SK-N-MC (cell line): ENCODE measurements at regions not wholly inside any gene's neighbourhood (a gene's known extent, or its start where the extent isn't known, plus 50 kb on each side); places are given as distances from the start of the nearest gene placed in this dataset.

Source experiments
- EZH2 ChIP-seq: fragments of 200-600 bp; sonication (generic); IDR thresholded peaks from one replicate; pipeline ENCODE4 v1.6.1; 2017; ENCODE audit warnings: antibody characterized with exemption
- FOXP2 ChIP-seq: optimal IDR thresholded peaks from 2 replicates; pipeline ENCODE3; 2011; ENCODE audit warnings: mild to moderate bottlenecking, moderate library complexity; ENCODE audit not compliant: insufficient read depth; ENCODE audit errors: extremely low read length, control extremely low read depth
- POLR2AphosphoS5 ChIP-seq: IDR thresholded peaks from 2 replicates; pipeline ENCODE4 v1.6.1; 2012; ENCODE audit warnings: mild to moderate bottlenecking, low read depth, low read length, borderline replicate concordance

- TF ChIP-seq POLR2AphosphoS5 (no peak), EZH2 (no peak), FOXP2 (no peak)
Measured at GRCh38 chr10:4170633-4171314, 385.8 kb upstream of the KLF6 start.
